GM21576 (cell line): ENCODE measurements at regions not wholly inside any gene's neighbourhood (a gene's known extent, or its start where the extent isn't known, plus 50 kb on each side); places are given as distances from the start of the nearest gene placed in this dataset.
A peak's percentile ranks its signal among the peaks of the same experiment; 100 is the strongest.
"Not testable (repeated sequence)": the region's sequence is repeated elsewhere in the genome, so short reads cannot be mapped to it uniquely, and the experiment has no call there.

Experiments used
- ATAC-seq: cut with Tn5 transposase; IDR thresholded peaks from one replicate; pipeline ENCODE4 v1.9.1; 2021; ENCODE audit warnings: mild to moderate bottlenecking, moderate library complexity; ENCODE audit not compliant: unreplicated experiment

DNA sequence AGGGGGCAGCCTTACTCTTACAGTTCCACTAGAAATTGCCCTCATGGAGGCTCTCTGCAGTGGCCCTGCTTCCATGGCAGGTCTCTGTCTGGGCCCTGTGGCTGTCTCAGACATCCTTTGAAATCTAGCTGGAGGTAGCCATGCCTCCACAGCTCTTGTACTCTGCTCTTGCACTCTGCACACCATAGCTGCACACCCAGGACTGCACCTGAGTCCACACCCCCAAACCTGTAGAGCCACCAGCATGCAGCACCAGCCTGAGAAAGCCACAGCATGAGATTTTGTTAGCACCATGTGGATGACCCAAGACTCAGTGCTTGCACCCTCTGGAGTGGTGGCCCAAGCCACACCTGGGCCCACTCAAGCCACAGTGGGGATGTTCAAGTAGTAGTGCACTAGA, 376.2 kb upstream of the RND3 start:
- no peak for ATAC-seq

DNA sequence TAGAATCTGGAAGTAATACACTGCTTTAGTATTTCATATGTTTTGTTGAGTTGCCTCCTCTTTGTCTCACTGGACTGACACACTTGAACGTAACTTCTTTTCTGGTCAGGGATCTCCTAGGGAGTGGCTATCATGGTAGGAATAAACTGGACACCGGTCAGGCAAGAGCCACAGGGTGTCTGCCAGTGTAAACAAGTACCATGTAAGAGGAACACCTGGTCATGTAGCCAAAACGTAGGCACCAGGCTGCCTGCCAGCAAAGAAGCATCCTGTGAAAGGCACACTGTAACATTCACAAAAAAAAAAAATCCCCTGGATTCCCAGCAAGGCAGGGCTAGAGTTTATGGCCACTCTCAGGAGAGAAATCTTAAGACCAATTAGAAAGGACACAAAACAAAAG, 372.8 kb upstream of the RND3 start:
- no peak for ATAC-seq

DNA sequence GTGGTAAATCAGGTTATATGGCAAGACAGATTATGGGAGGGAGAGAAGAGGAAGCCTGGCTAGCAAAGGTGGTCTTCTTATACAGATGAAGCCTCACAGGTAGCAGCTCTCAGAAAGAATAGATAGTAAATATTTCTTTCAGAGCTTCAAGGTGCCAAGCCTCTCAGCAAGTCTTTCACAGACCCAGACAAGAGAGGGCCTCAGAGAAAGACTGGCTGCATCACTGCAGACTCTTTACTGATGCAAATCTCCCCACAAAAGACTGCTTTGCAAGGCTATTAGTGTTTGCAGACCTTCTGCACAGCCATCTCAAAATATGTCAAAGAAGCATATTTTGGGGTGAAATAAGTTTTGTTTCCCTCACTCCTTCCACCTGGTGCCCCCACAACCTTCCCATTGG, 372.4 kb upstream of the RND3 start:
- no peak for ATAC-seq

DNA sequence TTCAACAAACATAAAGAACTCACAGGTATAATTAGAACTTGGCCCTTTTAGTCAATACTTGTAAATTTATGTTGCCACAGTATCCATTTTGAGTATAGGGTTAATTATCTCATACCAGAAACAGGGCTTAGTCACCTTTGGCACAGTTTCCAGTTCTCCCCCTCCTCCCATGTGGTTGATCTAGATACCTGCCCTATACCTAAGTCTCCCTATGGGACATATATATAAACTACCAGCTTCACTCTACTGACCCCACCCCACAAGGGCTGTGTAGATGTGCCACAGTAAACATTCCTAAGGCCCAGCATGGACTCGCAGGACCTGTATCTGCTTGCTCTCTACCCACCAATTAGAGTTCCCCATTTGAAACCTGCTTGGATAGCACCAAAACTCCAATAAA, 371.7 kb upstream of the RND3 start:
- no peak for ATAC-seq

DNA sequence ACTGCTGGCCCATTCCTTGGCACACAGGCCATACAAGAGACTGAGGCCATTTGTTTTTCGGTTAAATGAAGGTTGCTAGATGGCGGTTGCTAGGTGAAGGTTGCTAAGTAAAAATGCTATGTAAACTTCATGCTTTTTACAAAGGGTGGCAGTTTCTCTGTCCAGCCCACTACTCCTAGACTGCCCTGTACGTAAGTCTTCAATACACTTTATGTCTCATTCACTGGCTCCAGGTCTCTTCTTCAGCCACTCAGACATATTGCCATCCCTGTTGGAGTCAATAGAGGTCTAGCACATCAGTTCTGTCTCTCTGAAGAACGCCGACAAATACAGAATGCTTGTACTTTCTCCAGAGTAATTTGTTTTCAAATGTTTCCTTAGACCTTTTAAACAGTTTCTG, 370.9 kb upstream of the RND3 start:
- no peak for ATAC-seq

DNA sequence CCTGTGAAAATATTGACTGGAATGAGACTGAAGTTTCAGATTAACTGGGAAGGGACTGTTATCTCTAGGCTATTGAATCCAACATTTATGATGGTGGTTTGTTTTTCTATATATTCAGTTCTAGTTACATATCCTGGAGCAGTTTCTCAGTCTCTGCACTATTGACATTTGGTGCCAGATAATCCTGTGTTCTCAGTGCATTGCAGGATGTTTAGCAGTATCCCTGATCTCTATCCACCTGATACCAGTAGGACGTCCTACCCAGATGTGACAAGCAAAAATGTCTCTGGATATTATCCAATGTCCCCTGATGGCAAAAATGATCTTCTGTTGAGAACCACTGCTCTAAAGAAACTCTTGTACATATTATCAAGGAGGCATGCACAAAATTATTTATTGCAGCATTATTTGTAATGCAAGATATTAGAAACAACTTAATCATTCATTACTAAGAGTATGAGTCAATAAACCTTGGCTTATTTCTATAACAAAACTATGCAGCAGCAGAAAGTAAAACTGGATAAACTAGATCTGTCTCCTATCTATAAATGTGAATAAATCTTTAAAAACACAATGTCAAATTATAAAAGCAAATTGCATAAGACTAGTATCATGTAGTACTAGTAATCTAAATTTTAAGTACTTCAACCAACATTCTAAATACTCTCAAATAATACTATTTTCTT, 369.3 kb upstream of the RND3 start:
- ATAC-seq = no peak

DNA sequence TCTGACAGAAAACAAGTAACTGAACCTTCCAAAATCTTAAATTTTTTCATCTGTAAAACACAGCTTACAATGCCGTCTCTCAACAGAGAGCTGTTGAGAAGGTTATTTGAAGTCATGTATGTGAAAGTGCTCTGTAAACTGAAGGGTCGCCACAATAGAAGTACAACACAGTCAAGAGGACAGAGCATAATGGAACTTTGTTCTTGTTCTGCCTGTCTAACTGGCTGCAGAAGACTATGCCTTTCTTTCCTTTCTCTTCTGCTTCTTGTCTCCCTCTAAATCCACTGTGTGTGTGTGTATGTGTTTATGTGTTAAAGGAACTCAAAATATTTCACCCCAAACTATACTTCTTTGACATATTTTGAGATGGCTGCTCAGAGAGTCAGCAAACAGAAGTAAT, 365.8 kb upstream of the RND3 start:
- no peak for ATAC-seq

DNA sequence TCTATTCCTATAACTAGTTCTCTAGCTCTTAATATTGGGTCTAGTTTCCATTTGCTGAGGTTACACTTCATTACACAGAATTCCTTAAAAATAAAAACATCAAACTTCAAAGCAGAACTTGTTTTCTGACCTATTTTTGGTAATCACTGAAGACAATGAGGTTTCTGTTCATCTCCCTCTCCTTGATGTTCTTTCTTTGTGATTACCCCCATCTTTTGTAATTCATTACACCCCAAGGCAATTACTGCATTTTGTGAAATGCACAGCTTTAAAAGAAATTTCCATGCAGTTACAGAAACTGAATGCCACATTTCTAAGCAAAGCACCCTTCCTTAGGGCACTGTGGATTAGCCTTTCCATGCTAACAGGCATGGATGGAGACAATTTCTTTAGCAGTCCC, 363.2 kb upstream of the RND3 start:
- no peak for ATAC-seq

DNA sequence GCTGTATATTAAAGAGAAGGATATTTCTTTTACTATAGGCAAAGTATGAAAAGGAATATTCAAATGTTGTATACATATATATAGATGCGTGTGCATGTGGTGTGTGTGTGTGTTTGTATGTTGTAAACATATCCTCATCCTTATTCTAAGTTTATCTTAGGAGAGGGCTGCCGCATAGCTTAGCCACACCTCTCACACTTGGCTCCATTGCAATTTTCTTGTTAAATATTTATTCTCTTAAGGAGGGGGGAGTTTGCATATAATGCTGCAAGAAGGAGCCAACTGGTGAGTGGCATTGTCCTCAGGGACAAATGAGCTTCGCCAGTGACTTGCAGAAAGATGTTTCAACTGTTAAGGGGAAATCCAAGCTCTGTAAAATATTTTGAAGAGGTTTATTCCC, 360.1 kb upstream of the RND3 start:
- no peak for ATAC-seq

DNA sequence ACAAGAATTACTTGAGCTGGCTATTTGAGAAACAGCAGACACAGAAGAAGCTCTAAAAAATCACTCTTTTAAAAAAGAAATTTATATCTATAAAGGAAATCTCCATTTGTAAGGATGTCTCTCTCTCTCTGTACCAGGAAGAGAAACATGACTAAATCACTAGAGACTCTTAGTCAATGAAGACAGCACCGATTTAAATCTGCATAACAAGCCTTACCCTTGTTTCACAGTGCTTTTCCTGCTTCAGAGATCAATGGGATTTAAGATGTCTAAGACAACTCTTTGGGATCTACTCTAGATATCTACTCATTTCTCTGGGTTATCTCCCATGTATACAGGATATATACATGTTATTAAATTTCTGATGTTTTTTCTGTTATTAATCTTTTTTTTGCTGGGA, 359.2 kb upstream of the RND3 start:
- no peak for ATAC-seq

DNA sequence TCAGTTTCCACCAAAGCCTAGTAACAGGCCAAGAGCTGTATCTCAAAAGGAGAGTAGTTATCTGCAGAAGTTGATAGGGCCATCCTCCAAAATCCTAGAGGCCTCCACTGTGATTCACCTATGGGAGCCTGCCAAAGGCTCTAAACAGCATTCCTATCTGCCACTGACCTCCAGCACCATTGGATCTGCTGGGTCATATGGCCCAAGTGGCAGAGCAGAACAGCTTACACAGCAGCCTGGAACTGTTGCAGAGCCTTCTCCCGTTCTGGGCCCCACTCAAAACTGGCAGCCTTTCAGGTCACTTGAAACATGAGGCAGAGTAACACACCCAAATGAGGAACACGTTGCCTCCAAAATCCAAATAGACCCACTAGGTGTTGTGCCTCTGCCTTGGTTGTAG, 345.2 kb upstream of the RND3 start:
- no peak for ATAC-seq

DNA sequence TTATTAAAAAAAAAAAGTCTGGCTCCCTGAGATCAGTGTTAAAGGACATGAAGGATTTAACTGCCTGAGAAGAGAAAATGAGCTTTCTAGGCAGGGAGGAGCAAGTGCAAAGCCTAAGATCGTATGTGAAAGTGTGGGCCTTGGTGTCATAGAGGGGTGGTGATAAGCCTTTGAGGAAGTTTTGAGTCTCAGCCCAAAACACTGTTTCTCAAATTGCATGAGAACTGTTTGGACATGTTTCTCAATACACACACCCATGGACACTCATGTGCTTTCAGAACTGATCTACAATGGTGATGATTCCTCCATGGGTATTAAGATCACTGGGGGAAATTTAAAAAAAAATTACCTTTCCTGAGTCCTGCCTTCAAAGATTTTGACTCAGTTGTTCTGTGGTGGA, 336.7 kb upstream of the RND3 start:
- no peak for ATAC-seq

DNA sequence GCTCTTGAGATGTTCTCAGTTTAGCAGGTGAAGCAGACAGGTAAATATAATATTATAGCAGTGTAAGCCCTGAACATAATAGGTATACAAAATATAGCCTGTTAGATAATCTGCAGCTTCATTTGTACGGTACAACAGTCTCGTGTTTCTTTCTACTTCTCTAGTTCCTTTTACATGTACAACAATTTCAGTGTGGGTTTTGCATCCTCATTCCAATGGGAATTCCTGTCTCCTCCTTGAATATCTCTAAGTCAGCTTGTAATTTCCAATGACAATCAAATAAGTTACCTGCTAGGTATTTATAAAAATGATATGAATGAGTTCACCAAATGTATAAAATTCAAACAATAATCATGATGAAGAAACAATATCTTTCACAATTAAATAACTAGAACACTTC, 330.0 kb upstream of the RND3 start:
- no peak for ATAC-seq

DNA sequence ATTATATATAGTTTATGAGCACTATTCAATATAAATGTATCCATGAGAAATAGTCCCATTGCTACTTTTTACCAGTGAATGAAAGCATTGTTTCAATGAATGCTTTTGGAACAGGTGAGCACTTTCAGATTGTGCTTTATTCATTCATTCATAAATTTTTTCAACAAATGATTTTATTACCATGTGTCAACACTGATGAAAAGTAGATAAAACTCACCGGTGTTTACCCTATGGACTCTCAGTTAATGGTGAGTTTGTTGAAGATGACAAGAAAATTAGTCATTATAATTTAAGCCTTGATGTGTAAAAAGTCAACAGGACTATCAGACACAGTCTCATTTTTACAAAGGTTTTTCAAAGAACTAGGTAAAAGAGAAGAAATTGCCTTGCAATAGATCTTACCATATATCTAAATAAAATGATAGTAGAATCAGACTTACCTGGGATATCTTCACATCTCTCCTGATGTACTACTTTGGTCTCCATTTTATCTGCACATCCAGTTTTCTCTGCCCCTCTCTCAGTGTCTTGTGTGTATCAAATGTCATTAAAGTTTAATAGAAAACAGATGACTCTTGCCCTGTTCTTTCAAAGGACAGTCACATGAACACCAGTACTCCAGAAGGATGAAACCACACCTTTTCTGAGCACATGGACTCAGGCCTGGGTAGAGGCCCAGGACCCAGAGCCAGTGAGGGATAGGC, 325.3 kb upstream of the RND3 start:
- no peak for ATAC-seq

DNA sequence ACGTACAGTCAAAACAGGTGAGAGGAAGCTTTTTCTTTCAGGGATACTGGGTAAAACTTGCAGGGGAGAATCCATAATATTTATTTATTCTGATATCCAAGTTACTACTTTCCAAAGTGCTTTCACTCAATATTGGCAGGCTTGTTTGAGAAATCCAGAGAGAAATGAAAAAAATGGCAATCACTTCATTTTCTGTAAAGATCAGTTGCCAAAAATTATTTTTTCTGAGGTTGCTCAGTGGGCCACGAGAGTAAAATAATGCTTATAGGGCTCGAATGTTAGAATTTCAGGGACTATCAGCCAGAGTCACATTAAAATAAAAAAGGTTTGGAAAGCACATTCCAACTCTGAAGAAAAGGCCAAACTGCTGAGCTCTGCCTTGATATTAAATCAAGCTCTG, 324.6 kb upstream of the RND3 start:
- no peak for ATAC-seq

DNA sequence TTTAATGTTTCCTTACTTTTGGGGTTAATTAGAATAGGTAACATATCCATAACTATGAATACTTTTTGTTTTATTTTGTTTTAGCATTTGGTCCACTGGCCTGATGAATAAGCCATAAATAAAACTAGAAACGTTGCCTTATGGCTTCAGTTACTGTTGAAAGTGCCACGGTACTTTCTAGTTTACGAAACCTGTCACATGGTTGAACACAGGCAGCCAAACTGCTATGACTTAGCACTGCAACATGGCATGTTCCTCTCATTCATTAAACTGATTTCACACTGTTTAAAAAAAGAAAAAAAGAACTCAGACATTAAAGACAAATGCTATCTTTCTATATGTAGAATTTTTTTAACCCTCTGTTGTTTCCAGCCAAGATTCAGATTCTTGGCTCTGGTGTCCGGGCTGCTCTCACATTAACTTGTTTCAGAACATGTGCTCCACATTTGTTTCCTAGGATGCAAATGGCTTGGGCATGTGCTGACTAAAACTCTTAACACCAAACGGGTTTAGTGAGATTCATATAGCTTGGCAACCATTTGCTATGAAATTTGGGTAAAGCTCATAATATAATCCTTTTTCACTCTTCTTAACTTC, 323.9 kb upstream of the RND3 start:
- peak; percentile 71 for ATAC-seq

DNA sequence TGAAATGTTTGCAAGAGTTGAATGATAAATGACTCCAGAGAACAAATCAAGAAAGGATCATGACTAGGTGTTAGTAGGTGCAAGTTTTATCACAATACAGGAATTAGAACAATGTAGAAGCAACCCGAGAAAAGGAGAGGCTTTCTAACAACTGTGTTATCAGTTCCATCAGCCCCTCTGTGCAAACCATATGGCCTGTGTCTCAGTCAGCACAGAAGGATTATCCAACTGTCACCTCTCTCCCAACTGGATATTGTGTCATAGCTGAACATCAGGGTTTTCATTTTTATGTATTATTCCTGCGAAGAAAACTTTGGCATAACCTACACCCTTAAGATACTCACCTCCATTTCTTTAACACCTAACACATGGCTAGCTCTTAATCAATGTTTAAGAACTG, 321.6 kb upstream of the RND3 start:
- ATAC-seq = no peak

DNA sequence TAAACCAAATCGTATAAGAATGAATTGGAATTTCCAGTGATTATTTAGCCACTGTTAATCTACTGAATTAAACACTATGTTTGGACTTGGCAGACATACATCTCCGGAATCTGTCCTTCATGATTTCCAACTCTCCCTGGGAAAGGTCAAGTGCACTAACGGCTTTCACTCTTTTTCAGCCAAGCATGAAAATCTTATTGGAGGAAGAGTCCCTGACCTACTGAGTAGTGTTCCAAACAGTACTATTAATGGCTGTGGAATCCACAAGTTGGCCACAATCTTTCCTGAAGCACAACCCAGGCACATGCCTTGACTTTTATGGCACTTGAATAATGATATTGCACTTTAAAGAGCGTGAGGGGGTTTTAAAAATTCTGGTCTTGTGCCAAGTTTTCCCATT, 318.9 kb upstream of the RND3 start:
- ATAC-seq = no peak

DNA sequence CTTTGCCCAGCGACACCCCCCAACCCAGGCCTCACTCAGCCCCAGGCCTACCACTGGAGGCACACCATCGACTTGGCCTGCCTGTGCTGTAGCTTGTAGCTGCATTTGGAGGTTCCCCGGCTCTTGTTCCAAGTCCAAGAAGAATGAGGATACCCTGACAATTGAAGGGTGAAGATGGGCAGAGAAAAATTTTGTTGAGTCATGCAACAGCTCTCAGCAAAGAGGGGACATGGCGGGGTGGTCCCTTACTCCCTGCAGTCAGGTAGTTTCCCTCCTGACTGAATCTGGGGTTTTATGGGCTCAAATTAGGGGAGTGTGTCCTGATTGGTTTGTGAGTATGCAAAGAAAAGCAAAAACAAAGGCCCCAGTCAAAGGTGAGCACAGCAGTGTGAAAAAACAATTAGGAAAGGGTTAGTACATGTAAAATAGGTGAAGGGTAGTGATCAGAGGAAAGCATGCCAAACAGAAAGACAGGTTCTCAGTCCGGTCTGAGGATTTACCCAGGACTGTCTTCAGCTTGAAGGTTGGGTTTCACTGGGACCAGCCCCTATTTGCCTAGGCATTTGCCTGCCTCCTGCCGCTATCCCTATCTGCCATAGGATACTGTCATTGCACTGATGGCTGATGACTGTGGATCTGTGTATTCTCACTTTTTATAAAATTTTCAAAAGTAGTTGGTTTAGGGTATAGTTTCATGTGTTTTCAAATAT, 316.4 kb upstream of the RND3 start:
- no peak for ATAC-seq

DNA sequence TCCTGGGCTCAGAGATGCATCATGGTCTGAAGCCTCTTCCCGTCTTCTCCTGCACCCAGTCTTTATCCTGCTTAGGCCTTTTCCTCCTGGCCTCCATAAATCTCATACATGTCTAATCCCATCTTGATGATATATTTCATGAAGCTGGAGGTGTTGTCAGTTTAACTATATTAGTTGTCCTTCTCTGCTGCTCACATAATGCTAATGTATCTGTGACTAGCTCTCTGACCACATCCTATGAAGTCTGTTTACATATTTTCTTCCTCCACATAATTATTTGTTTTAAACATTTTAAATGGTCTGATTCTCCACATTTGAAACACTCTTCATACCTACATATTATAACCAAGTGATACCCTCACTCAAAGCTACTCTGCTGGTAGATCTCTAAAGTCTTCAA, 315.2 kb upstream of the RND3 start:
- ATAC-seq = no peak

DNA sequence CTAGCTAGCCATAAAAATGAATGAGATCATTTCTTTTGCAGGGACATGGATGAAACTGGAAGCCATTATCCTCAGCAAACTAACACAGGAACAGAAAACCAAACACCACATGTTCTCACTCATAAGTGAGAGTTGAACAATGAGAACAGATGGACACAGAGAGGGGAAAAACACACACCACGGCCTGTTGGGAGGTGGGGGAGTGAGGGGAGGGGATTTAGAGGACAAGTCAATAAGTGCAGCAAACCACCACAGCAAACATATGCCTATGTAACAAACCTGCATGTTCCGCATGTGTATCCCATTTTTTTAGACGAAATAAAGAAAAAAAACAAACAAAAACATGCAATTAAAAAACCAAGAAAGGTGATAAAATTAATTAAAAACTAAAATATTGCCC, 308.8 kb upstream of the RND3 start:
- ATAC-seq = not testable (repeated sequence)

DNA sequence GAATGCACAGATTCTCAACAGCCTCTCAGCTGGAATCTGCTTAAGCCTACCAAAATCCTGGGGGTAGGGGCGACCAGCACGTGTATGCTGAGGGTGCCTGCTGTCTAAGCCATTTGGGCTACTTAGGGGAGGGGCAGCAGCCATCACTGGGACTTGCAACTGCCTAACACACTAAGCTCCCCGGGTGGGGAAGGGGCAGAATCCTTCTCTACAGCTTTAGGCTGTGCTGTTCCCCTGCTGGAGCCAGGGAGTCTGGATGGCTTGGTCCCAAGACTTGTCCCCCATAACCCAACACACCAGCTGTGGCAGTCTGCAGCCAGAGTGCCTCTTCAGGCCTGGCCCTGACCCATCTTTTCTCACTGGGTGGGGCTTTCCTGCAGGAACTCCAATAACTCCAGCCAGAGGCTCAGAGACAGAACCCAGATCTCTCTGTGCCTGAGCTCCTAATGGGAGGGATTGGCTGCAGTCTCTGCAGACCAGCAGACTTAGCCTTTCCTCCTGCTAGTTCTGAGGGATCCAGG, 305.4 kb upstream of the RND3 start:
- ATAC-seq = no peak
